ENCODE measurements at regions not wholly inside any gene's neighbourhood (a gene's known extent, or its start where the extent isn't known, plus 50 kb on each side); places are given as distances from the start of the nearest gene placed in this dataset.

- no peak for TF ChIP-seq RXRA (IDR thresholded peaks at IDR 0.05; ENCODE audit: insufficient read depth, low read depth, low read length)
- TF ChIP-seq CBX8 (IDR thresholded peaks at IDR 0.05; ENCODE audit: borderline replicate concordance, low read depth, low read length) = no peak
- TF ChIP-seq, protein P1, sequence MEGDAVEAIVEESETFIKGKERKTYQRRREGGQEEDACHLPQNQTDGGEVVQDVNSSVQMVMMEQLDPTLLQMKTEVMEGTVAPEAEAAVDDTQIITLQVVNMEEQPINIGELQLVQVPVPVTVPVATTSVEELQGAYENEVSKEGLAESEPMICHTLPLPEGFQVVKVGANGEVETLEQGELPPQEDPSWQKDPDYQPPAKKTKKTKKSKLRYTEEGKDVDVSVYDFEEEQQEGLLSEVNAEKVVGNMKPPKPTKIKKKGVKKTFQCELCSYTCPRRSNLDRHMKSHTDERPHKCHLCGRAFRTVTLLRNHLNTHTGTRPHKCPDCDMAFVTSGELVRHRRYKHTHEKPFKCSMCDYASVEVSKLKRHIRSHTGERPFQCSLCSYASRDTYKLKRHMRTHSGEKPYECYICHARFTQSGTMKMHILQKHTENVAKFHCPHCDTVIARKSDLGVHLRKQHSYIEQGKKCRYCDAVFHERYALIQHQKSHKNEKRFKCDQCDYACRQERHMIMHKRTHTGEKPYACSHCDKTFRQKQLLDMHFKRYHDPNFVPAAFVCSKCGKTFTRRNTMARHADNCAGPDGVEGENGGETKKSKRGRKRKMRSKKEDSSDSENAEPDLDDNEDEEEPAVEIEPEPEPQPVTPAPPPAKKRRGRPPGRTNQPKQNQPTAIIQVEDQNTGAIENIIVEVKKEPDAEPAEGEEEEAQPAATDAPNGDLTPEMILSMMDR (IDR thresholded peaks at IDR 0.05; ENCODE audit: control extremely low read depth in 1 of 3, insufficient read depth in 1 of 3, low read depth in 1 of 3, low read length in 3 of 3) = no peak
Measured at GRCh38 chr3:178384321-178385230, 151.7 kb upstream of the KCNMB2 start.
